ENCODE measurements at regions not wholly inside any gene's neighbourhood (a gene's known extent, or its start where the extent isn't known, plus 50 kb on each side); places are given as distances from the start of the nearest gene placed in this dataset.

GRCh38 chr12:69105101-69105962, 134.0 kb upstream of the CPSF6 start (continued):
- TF ChIP-seq PRDM10 (tag by site-specific recombination; IDR thresholded peaks at IDR 0.05), result peak; percentile 52; the same call in 1 of the 2 replicates
- peak; percentile 74 for TF ChIP-seq ZNF18 (tag by site-specific recombination; IDR thresholded peaks at IDR 0.05)
- TF ChIP-seq GLI2 (tag by site-specific recombination; IDR thresholded peaks at IDR 0.05; ENCODE audit: borderline replicate concordance, low read depth), result peak; percentile 12; the same call in 1 of the 2 replicates
- TF ChIP-seq ZNF692 (tag by site-specific recombination; IDR thresholded peaks at IDR 0.05), result peak; percentile 80
- no peak for TF ChIP-seq ZFHX2 (tag by site-specific recombination; conservative IDR thresholded peaks at IDR 0.05)
- TF ChIP-seq OSR2 (tag by site-specific recombination; IDR thresholded peaks at IDR 0.05), result peak; percentile 92
- TF ChIP-seq ZNF558 (tag by site-specific recombination; IDR thresholded peaks at IDR 0.05), result no peak
- peak; percentile 51; the same call in 1 of the 2 replicates for TF ChIP-seq ZNF610 (tag by site-specific recombination; IDR thresholded peaks at IDR 0.05; ENCODE audit: borderline replicate concordance)
- TF ChIP-seq SP7 (tag by site-specific recombination; IDR thresholded peaks at IDR 0.05), result peak; percentile 87
- 0 out of 2 replicates have a peak, but pooled peaks have one; percentile 33 for TF ChIP-seq ZNF10 (tag by site-specific recombination; IDR thresholded peaks at IDR 0.05)
- TF ChIP-seq ZNF394 (tag by site-specific recombination; IDR thresholded peaks at IDR 0.05; ENCODE audit: borderline replicate concordance), result peak; percentile 22; the same call in 1 of the 2 replicates
- peak; percentile 53; the same call in 1 of the 2 replicates for TF ChIP-seq ZBTB44 (tag by site-specific recombination; IDR thresholded peaks at IDR 0.05)
- TF ChIP-seq ZNF639 (tag by site-specific recombination; IDR thresholded peaks at IDR 0.05), result no peak
- no peak for TF ChIP-seq ZNF707 (tag by site-specific recombination; IDR thresholded peaks at IDR 0.05)
- peak; percentile 44; the same call in 1 of the 2 replicates for TF ChIP-seq ZFP69B (tag by site-specific recombination; IDR thresholded peaks at IDR 0.05)
- TF ChIP-seq ZNF580 (tag by site-specific recombination; IDR thresholded peaks at IDR 0.05), result peak; percentile 86
- peak; percentile 28; the same call in 1 of the 2 replicates for TF ChIP-seq KLF8 (tag by site-specific recombination; IDR thresholded peaks at IDR 0.05)
- no peak for TF ChIP-seq ZNF596 (tag by site-specific recombination; IDR thresholded peaks at IDR 0.05)
- 0 out of 2 replicates have a peak, but pooled peaks have one; percentile 35 for TF ChIP-seq GFI1B (tag by site-specific recombination; IDR thresholded peaks at IDR 0.05)
- peak; percentile 50; the same call in 1 of the 2 replicates for TF ChIP-seq MZF1 (tag by site-specific recombination; IDR thresholded peaks at IDR 0.05; ENCODE audit: borderline replicate concordance)
- TF ChIP-seq ZNF561 (tag by site-specific recombination; IDR thresholded peaks at IDR 0.05; ENCODE audit: borderline replicate concordance), result 0 out of 2 replicates have a peak, but pooled peaks have one; percentile 47
- TF ChIP-seq FEZF1 (tag by site-specific recombination; IDR thresholded peaks at IDR 0.05), result peak; percentile 88
- TF ChIP-seq WT1 (tag by site-specific recombination; IDR thresholded peaks at IDR 0.05), result peak; percentile 99
- 0 out of 2 replicates have a peak, but pooled peaks have one; percentile 6 for TF ChIP-seq GLIS1 (tag by site-specific recombination; IDR thresholded peaks at IDR 0.05)
- no peak for TF ChIP-seq ZFP37 (tag by site-specific recombination; IDR thresholded peaks at IDR 0.05)
- no peak for TF ChIP-seq ZSCAN5A (tag by site-specific recombination; IDR thresholded peaks at IDR 0.05)

All from HEK293 (cell line).